ENCODE measurements at regions not wholly inside any gene's neighbourhood (a gene's known extent, or its start where the extent isn't known, plus 50 kb on each side); places are given as distances from the start of the nearest gene placed in this dataset.

DNA sequence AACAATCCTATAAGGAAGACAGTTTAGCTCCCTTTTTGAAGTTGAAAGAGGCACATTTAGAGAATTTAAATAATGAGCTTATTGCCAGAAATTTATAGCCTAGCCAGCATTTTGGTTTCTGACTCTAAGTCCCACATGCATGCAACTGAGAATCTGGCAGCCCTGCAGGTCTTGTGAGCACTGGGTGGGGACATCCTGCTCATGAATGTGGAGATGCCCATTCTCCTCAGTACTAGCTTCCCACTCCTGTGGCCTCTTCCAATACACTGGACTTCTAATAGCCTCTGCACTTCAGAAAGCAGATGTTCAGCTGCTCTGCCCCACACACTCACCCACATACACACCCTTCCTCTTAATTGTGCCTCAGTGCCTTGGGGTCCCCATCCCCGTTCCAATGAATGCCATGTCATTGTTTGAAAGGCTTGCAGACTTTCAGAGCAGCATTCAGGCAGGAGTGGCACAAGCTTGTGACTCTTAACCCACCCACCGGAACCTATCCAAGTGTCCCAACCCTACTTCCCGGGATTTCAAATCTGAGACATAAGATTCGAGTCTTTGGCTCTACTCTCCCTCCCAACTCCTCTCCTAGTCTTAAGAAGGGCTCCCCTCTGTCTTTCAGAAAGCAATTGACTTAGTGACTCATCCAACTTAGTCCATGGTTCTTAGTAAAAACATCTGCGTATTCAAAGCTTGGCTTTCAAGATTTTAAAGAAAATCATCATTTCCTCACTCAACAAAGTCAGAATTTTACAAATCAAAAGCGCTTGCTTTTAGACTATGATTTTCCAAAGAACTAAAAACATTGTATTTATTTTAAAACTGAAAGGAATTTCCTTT, 80.0 kb upstream of the FREM2 start:
- DNase-seq (ENCODE audit: low spot score): no peak

GRCh38 chr13:38617936-38618335, 68.9 kb upstream of the FREM2 start:
- DNase-seq (ENCODE audit: low spot score): no peak

DNA sequence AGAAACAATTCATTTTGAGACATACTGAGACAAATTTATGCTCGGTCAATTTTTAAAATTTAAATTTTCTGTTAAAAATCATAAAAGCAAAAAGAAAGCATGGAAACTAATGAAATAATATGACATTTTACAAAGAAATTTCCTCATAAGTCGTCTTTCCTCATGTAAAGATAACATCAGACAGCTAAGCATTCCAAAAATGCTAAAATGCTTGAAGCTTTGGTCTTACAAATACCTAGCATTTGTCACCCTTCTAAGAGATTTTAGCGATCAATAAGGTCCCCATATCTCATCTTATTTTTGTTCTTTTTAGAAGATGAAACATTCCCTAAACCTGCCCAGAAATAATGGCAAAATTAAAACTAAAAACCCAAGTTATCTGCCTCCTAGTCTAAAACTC, 68.5 kb upstream of the FREM2 start:
- DNase-seq (ENCODE audit: low spot score): no peak

DNA sequence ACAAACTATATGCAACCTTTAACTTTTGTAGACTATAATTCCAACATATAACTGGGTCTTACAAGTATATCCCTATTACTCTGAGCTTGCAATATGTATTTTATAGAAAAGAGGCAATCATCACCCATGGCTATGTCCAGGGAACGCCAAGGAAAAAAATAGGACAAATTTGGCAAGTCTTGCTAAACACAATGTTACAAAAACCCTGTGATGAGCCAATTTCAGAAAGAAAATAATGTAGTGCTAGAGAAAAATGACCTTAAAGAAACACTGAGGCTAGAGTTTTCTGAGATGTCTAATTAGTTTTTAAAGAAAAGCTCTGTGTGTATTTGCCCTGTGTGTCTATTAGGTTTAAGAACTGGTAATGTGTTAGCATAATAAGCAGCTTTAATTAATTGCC, 68.0 kb upstream of the FREM2 start:
- no peak for DNase-seq (ENCODE audit: low spot score)

DNA sequence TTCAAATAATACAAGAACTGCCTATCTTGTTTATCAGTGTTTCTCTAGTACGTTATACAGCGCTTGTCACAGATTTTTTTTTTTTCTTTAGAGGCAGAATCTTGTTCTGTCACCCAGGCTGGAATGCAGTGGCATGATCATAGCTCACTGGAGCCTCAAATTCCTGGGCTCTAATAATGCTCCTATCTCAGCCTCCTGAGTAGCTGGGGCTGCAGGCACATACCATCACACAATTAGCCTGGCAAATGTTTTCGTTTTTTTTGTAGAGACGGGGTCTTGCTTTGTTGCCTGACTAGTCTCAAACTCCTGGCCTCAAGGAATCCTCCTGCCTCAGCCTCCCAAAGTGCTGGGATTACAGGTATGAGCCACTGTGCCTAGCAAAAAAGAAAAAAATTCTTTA, 66.0 kb upstream of the FREM2 start:
- no peak for DNase-seq (ENCODE audit: low spot score)

DNA sequence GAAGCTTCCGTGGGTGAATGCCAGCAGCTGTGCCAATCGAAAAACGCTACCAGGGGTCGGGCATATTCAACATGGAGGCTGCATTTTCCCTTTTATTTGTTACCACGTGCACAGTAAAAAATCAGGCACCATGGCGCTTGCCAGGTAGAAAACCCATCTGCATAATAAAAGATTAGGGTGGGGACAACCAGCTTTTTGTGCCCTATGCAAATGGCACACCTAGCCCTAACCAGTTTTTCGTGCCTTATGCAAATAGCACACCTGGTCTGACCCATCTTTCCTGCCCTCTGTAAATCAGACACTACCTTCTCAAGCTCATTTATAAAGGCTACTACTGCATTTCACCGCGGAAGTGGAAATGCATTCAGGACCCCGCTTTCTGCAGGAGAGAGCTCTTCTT, 62.1 kb upstream of the FREM2 start:
- no peak for DNase-seq (ENCODE audit: low spot score)

GRCh38 chr13:38628554-38628953, 58.3 kb upstream of the FREM2 start:
- DNase-seq (ENCODE audit: low spot score): no peak

- no peak for DNase-seq (ENCODE audit: low spot score)
These were observed 56.1 kb upstream of the FREM2 start for GRCh38 chr13:38630780-38631179.

GRCh38 chr13:38635030-38635429, 51.8 kb upstream of the FREM2 start:
- DNase-seq (ENCODE audit: low spot score): no peak

DNA sequence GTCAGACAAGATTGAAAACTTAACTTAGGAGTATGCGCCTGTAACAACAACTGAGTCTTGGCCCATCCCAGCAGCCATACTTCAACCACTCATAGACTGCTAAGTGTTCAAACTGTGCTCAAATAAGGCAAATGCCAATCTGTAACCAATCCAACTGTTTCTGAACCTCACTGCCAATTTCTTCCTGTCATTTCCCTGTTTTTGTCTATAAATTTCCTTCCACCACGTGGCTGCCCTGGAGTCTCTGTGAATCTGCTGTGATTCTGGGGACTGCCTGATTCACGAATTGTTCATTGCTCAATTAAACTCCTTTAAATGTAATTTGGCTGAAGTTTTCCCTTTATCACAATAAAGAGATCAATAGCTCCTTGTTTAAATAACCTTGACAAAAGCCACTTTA, 50.8 kb upstream of the FREM2 start:
- DNase-seq (ENCODE audit: low spot score): no peak

DNA sequence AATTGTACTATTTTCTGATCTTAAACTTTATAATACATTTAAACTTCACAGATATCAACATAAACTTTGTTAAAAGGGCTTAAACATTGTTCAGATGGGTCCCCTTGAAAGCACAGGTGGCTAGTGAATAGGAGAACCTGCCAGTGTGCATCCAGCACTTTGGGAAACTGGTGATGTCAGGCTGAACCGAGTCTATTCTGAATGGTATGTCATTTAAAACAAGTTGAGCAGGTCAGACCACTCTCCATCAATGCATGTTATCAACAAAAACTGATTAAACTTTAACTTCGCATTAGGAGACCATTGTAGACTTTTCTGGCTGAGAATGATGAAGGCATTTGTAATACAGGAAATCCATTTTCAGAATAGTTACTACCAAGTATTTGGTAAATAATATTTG, 50.1 kb upstream of the FREM2 start:
- peak; percentile 56 for DNase-seq (ENCODE audit: low spot score)

Measured in ureter (tissue), 1 donor.